ENCODE measurements at regions not wholly inside any gene's neighbourhood (a gene's known extent, or its start where the extent isn't known, plus 50 kb on each side); places are given as distances from the start of the nearest gene placed in this dataset.

GRCh38 chr5:6235726-6236125 lies 142.6 kb downstream of the MED10 start:
- H3K36me3 ChIP-seq (ENCODE audit: insufficient read depth, low read length) = no peaks in the 10 kb centered on the region
- H3K4me3 ChIP-seq (ENCODE audit: low read depth in 1 of 2, low read length in 2 of 2) = no peak overlapping the region
- H2AFZ ChIP-seq (ENCODE audit: low read depth, low read length) = no peak overlapping the region
- TF ChIP-seq EZH2 (IDR thresholded peaks at IDR 0.05; ENCODE audit: borderline replicate concordance, low read depth, low read length, severe bottlenecking) = no peak
- no peak for TF ChIP-seq CTCF (IDR thresholded peaks at IDR 0.05; ENCODE audit: borderline replicate concordance, extremely low read depth, low read length, poor library complexity, severe bottlenecking)
- H4K20me1 ChIP-seq (ENCODE audit: insufficient read depth, low read length) = no peaks in the 10 kb centered on the region
- H3K4me1 ChIP-seq (ENCODE audit: insufficient read depth, low read length) = no peaks in the 10 kb centered on the region
- no peak overlapping the region for H3K4me2 ChIP-seq (ENCODE audit: insufficient read depth, low read length)
- H3K9me3 ChIP-seq (ENCODE audit: insufficient read depth, low read length, severe bottlenecking) = no peaks in the 10 kb centered on the region
- DNase-seq = no peak
- no peak overlapping the region for H3K9ac ChIP-seq (ENCODE audit: low read depth, low read length)
- ATAC-seq (ENCODE audit: insufficient read depth, low read depth) = no peak
- H3K27me3 ChIP-seq (ENCODE audit: insufficient read depth, low read length, poor library complexity) = no peaks in the 10 kb centered on the region
- no peaks in the 10 kb centered on the region for H3K79me2 ChIP-seq (ENCODE audit: insufficient read depth, low read length)
- H3K27ac ChIP-seq (ENCODE audit: low read length) = no peak overlapping the region

GRCh38 chr5:6228257-6229250 lies 149.8 kb downstream of the MED10 start:
- H3K27me3 ChIP-seq (ENCODE audit: insufficient read depth, low read length, poor library complexity) = no peaks in the 10 kb centered on the region
- no peak for TF ChIP-seq EZH2 (IDR thresholded peaks at IDR 0.05; ENCODE audit: borderline replicate concordance, low read depth, low read length, severe bottlenecking)
- TF ChIP-seq CTCF (IDR thresholded peaks at IDR 0.05; ENCODE audit: borderline replicate concordance, extremely low read depth, low read length, poor library complexity, severe bottlenecking) = no peak
- H3K9ac ChIP-seq (ENCODE audit: low read depth, low read length) = no peak overlapping the region
- H3K4me1 ChIP-seq (ENCODE audit: insufficient read depth, low read length) = no peaks in the 10 kb centered on the region
- no peaks in the 10 kb centered on the region for H3K36me3 ChIP-seq (ENCODE audit: insufficient read depth, low read length)
- DNase-seq = no peak
- ATAC-seq (ENCODE audit: insufficient read depth, low read depth) = no peak
- H3K79me2 ChIP-seq (ENCODE audit: insufficient read depth, low read length) = no peaks in the 10 kb centered on the region
- H3K4me3 ChIP-seq (ENCODE audit: low read depth in 1 of 2, low read length in 2 of 2) = no peak overlapping the region
- H3K27ac ChIP-seq (ENCODE audit: low read length) = no peak overlapping the region
- H4K20me1 ChIP-seq (ENCODE audit: insufficient read depth, low read length) = no peaks in the 10 kb centered on the region
- no peaks in the 10 kb centered on the region for H3K9me3 ChIP-seq (ENCODE audit: insufficient read depth, low read length, severe bottlenecking)
- no peak overlapping the region for H3K4me2 ChIP-seq (ENCODE audit: insufficient read depth, low read length)
- no peak overlapping the region for H2AFZ ChIP-seq (ENCODE audit: low read depth, low read length)

GRCh38 chr5:6225121-6225607 lies 153.2 kb downstream of the MED10 start:
- Histone ChIP-seq H3K27me3 (ENCODE audit: insufficient read depth, low read length, poor library complexity) (no peaks in the 10 kb centered on the region), H3K4me2 (ENCODE audit: insufficient read depth, low read length) (no peak overlapping the region), H3K4me1 (ENCODE audit: insufficient read depth, low read length) (no peaks in the 10 kb centered on the region), H3K27ac (ENCODE audit: low read length) (no peak overlapping the region), H3K9ac (ENCODE audit: low read depth, low read length) (no peak overlapping the region), H2AFZ (ENCODE audit: low read depth, low read length) (no peak overlapping the region), H3K9me3 (ENCODE audit: insufficient read depth, low read length, severe bottlenecking) (no peaks in the 10 kb centered on the region), H3K36me3 (ENCODE audit: insufficient read depth, low read length) (no peaks in the 10 kb centered on the region), H3K79me2 (ENCODE audit: insufficient read depth, low read length) (no peaks in the 10 kb centered on the region), H4K20me1 (ENCODE audit: insufficient read depth, low read length) (no peaks in the 10 kb centered on the region), H3K4me3 (ENCODE audit: low read depth in 1 of 2, low read length in 2 of 2) (no peak overlapping the region)
- no peak for DNase-seq
- ATAC-seq (ENCODE audit: insufficient read depth, low read depth) = no peak
- TF ChIP-seq EZH2 (IDR thresholded peaks at IDR 0.05; ENCODE audit: borderline replicate concordance, low read depth, low read length, severe bottlenecking) (no peak), CTCF (IDR thresholded peaks at IDR 0.05; ENCODE audit: borderline replicate concordance, extremely low read depth, low read length, poor library complexity, severe bottlenecking) (no peak)
